ENCODE measurements at regions not wholly inside any gene's neighbourhood (a gene's known extent, or its start where the extent isn't known, plus 50 kb on each side); places are given as distances from the start of the nearest gene placed in this dataset.

DNA sequence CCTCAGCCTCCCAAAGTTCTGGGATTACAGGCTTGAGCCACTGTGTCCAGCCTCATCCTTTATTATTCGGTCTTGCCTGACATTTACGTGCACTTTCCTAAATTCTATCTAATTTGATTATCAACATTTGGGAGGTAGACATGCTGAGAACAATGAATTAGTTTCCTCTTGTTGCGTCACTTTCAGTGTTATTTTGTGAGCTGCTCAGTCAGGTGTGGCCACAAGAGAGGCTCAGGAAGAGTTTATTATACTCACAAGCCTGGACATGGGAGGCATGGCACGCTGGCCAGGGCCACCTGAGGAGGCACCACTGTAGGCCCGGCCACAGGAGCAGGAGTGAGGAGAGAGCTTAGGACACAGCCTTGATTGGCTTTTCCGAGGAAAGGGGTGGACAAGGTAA, 59.7 kb upstream of the RBFOX2 start:
- DNase-seq (ENCODE audit: low read depth, low spot score) (no peak), ATAC-seq (no peak), FAIRE-seq (no peak)
- no peak overlapping the region for H2AFZ ChIP-seq (ENCODE audit: control insufficient read depth, low read depth, low read length)
- no peak overlapping the region for H3K27ac ChIP-seq (ENCODE audit: control insufficient read depth, insufficient read depth)
- ChIA-PET CTCF (interaction anchor here (0.6 to 1.5 kb wide), 3 partner anchors 23 to 507 kb away, joined by 3 to 6 read pairs (median 3); no protein-coding TSS in a partner anchor), RAD21 (ENCODE audit: unreplicated experiment) (interaction anchor here (0.8 kb wide), 1 partner anchor 125 kb away, joined by 4 read pairs; no protein-coding TSS in a partner anchor), POLR2A (no interaction called here), SMC1A (ENCODE audit: uncharacterized antibody, unreplicated experiment) (interaction anchor here (1.3 kb wide), 1 partner anchor 12 kb away, joined by 3 read pairs; no protein-coding TSS in a partner anchor)
- in situ Hi-C loops (cut with MboI), result no loop called here
- no peaks in the 10 kb centered on the region for H3K9me3 ChIP-seq (replicated peaks; ENCODE audit: control insufficient read depth, insufficient read depth, low read length)
- intact Hi-C loops (cut with micrococcal nuclease; ENCODE audit: unreplicated experiment), result no loop called here
- H3K27me3 ChIP-seq (replicated peaks in 1 of 2; ENCODE audit: control insufficient read depth in 2 of 2, insufficient read depth in 2 of 2, low read length in 1 of 2), result no peaks in the 10 kb centered on the region
- WGBS (ENCODE audit: insufficient coverage, insufficient replicate concordance, low lambda C conversion rate, missing lambda C conversion rate), result 58% methylated on average over 6 of the region's 6 CpGs
- no peaks in the 10 kb centered on the region for H4K20me1 ChIP-seq (ENCODE audit: control insufficient read depth, insufficient read depth)
- H3K4me1 ChIP-seq (ENCODE audit: control insufficient read depth, insufficient read depth, low read length), result no peaks in the 10 kb centered on the region
- no peak overlapping the region for H3K9ac ChIP-seq (ENCODE audit: control insufficient read depth, insufficient read depth, low read length)
- no peak overlapping the region for H3K4me2 ChIP-seq (ENCODE audit: control insufficient read depth, insufficient read depth)
- no peaks in the 10 kb centered on the region for H3K79me2 ChIP-seq (ENCODE audit: control insufficient read depth, insufficient read depth, low read length)
- H3K36me3 ChIP-seq (ENCODE audit: control insufficient read depth in 2 of 2, insufficient read depth in 2 of 2, low read length in 1 of 2), result no peaks in the 10 kb centered on the region
- no TSS peak for BruUV-seq (replicated peaks)
- no peak overlapping the region for H3K4me3 ChIP-seq
- TF ChIP-seq WRNIP1 (IDR thresholded peaks at IDR 0.05; ENCODE audit: borderline replicate concordance, low read depth, low read length), result no peak
- TF ChIP-seq BACH1 (IDR thresholded peaks at IDR 0.05; ENCODE audit: borderline replicate concordance), result no peak
- no peak for TF ChIP-seq RFX5 (IDR thresholded peaks at IDR 0.05; ENCODE audit: low read depth, low read length)
- TF ChIP-seq RBBP5 (conservative IDR thresholded peaks at IDR 0.05), result no peak
- TF ChIP-seq NR2F1 (conservative IDR thresholded peaks at IDR 0.05), result no peak
- TF ChIP-seq MTA2 (IDR thresholded peaks at IDR 0.05; ENCODE audit: low read depth), result no peak
- TF ChIP-seq E4F1 (IDR thresholded peaks at IDR 0.05; ENCODE audit: borderline replicate concordance, partially characterized antibody), result no peak
- no peak for TF ChIP-seq EED (IDR thresholded peaks at IDR 0.05; ENCODE audit: low read depth)
- no peak for TF ChIP-seq CTCF (IDR thresholded peaks at IDR 0.05 in 2 of 3, conservative IDR thresholded peaks at IDR 0.05 in 1 of 3; ENCODE audit: control insufficient read depth in 2 of 3, extremely low read depth in 1 of 3, insufficient read depth in 1 of 3, low read depth in 3 of 3, low read length in 3 of 3)
- no peak for TF ChIP-seq HSF1 (IDR thresholded peaks at IDR 0.05; ENCODE audit: low read depth, low read length)
- TF ChIP-seq SPI1 (IDR thresholded peaks at IDR 0.05; ENCODE audit: borderline replicate concordance, insufficient read depth, low read depth, low read length), result no peak
- TF ChIP-seq RB1 (IDR thresholded peaks at IDR 0.05; ENCODE audit: borderline replicate concordance), result no peak
- TF ChIP-seq SKIL (IDR thresholded peaks at IDR 0.05; ENCODE audit: low read depth, poor library complexity, severe bottlenecking), result no peak
- no peak for TF ChIP-seq RCOR1 (conservative IDR thresholded peaks at IDR 0.05; ENCODE audit: low read depth, low read length)
- TF ChIP-seq, protein P1, sequence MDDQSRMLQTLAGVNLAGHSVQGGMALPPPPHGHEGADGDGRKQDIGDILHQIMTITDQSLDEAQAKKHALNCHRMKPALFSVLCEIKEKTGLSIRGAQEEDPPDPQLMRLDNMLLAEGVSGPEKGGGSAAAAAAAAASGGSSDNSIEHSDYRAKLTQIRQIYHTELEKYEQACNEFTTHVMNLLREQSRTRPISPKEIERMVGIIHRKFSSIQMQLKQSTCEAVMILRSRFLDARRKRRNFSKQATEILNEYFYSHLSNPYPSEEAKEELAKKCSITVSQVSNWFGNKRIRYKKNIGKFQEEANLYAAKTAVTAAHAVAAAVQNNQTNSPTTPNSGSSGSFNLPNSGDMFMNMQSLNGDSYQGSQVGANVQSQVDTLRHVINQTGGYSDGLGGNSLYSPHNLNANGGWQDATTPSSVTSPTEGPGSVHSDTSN (IDR thresholded peaks at IDR 0.05; ENCODE audit: insufficient replicate concordance, low read depth, low read length), result no peak
- no peak for TF ChIP-seq ZNF274 (IDR thresholded peaks at IDR 0.05; ENCODE audit: insufficient read depth, insufficient read length)

All from GM12878 (cell line).